Epithelial cell of proximal tubule (primary cell): ENCODE measurements at regions not wholly inside any gene's neighbourhood (a gene's known extent, or its start where the extent isn't known, plus 50 kb on each side); places are given as distances from the start of the nearest gene placed in this dataset.
A peak's percentile ranks its signal among the peaks of the same experiment; 100 is the strongest.

Source experiments
- DNase-seq: peaks from one replicate; pipeline ENCODE4 v3.0.0-alpha.2; 2011; ENCODE audit warnings: low read depth
- H3K4me3 ChIP-seq: 2 replicates; pipeline ENCODE4 v1.5.1; 2011; ENCODE audit warnings: low read depth, mild to moderate bottlenecking, low read length
- TF ChIP-seq, protein P1 (sequence below): conservative IDR thresholded peaks from 2 replicates; pipeline ENCODE4 v1.5.1; 2012; ENCODE audit warnings: low read depth, mild to moderate bottlenecking, low read length

DNA sequence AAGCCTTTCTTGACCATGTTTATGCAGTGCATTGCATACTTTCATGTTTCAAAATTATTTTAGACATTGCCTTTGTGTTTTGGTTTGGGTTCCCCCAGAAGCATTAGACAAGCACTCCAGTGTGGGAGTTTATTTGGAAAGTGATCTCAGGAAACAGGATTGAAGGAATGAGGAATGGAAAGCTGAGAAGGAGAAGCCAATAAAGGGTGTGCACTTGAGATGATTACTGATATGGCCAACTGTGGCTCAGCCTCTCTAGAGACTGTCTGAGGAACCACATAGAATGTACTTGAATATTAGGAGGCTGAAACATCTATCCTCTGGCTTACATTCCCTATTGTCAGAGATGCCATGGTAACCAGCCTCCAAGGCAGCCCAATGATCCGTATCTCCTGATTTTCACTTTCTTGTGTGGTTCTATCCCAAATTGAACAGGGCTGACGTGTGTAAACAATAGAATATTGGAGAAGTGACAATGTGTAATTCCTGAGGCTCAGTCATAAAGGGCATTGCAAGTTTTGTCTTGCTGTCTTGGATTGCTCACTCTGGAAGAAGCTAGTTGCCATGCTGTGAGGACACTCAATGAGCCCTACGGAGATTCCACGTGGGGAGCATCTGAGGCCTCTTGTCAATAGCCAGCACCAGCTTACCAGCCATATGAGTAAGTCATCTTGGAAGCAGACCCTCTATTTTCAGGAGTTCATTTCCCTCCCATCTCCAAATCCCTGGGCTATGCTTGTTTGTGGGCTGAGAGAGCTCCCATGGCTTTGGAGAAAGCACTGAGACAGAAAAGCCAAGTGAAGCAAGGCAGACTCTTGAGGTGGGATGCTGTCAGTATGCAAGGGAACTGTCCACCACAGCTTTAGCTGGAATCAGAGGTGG is 84.7 kb downstream of the SCN11A start:
- TF ChIP-seq, protein P1, sequence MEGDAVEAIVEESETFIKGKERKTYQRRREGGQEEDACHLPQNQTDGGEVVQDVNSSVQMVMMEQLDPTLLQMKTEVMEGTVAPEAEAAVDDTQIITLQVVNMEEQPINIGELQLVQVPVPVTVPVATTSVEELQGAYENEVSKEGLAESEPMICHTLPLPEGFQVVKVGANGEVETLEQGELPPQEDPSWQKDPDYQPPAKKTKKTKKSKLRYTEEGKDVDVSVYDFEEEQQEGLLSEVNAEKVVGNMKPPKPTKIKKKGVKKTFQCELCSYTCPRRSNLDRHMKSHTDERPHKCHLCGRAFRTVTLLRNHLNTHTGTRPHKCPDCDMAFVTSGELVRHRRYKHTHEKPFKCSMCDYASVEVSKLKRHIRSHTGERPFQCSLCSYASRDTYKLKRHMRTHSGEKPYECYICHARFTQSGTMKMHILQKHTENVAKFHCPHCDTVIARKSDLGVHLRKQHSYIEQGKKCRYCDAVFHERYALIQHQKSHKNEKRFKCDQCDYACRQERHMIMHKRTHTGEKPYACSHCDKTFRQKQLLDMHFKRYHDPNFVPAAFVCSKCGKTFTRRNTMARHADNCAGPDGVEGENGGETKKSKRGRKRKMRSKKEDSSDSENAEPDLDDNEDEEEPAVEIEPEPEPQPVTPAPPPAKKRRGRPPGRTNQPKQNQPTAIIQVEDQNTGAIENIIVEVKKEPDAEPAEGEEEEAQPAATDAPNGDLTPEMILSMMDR, result no peak
- DNase-seq, result no peak
- H3K4me3 ChIP-seq, result no peak overlapping the region

DNA sequence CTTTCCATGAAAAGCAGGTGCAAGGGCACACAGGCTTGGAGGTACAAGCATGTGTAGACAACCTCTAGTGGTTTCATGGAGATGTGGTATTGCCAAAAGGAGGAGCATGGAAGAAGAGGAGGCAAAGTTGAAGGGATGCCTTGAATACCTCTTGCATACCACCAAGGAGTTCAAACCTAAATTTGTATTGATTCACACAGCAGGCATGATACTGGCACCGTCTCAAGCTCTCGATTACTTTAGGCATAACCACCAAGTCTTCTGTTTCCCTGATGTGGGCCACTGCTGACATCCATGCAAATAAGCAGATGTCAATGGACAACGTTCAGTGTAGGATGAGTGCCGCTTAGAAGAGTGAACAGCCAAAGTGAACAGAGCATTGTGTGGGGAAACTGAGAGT is 87.1 kb downstream of the SCN11A start:
- no peak for DNase-seq
- no peak overlapping the region for H3K4me3 ChIP-seq
- TF ChIP-seq, protein P1, result no peak

DNA sequence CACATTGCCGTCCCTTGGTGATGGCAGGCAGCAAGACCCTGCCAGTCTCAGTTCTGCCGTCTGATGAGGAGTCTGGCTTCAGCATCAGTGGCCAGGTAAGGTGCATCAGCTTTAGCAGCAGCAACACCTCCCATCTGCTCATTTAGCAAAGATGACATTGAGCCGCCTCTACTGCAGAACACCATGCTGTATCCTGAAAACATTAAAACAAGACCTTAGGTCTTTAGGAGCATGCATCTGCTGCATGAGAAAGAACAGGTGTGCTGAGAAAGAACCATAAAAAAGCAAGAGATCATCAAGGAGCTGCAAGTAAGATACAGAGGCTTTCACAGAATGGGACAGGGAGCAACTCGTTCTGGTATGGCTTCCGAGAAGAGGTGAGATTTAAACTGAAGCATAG is 87.5 kb downstream of the SCN11A start:
- TF ChIP-seq, protein P1, result no peak
- DNase-seq, result no peak

GRCh38 chr3:38960953-38961622 is 90.7 kb downstream of the SCN11A start:
- TF ChIP-seq, protein P1, result peak; percentile 80
- peak; percentile 4 for DNase-seq
- H3K4me3 ChIP-seq, result no peak overlapping the region

More for the DNA sequence above, 87.5 kb downstream of the SCN11A start:
- H3K4me3 ChIP-seq, result no peak overlapping the region

DNA sequence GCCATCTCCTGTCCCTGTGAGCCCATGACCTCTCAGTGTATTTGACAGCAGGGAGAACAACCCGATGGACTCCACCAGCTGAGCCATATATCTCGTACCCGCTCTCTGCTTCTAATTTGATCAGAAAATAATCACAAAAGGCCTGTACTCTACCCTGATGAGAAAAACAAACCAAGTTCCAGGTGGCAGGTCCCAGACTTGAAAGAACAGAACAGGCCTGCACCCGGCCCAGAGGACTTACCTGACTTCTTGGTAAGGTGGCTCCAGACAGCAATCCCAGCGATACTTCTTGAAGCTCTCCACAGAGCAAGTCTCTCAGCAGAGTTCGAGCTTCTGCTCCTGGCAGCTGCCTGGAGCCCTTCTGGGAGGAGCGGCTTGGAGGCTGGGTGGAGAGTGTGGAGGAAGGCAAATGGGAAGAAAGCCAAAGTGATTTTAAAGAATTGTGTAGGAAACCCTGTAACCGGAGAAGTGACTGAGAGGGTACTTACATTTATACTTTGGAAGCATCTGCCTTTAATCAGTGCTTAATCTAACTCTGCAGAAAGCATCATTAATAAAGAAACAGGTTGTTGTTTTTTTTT is 91.6 kb downstream of the SCN11A start:
- H3K4me3 ChIP-seq, result no peak overlapping the region
- no peak for DNase-seq
- TF ChIP-seq, protein P1, result no peak

GRCh38 chr3:38958026-38958720 is 93.6 kb downstream of the SCN11A start:
- TF ChIP-seq, protein P1, result no peak

More at GRCh38 chr3:38958026-38958720, 93.6 kb downstream of the SCN11A start:
- no peak overlapping the region for H3K4me3 ChIP-seq
- DNase-seq, result no peak
